Mesodermal cell (in vitro differentiated cells): ENCODE measurements at regions not wholly inside any gene's neighbourhood (a gene's known extent, or its start where the extent isn't known, plus 50 kb on each side); places are given as distances from the start of the nearest gene placed in this dataset.

ENCODE experiments used
- H3K27ac ChIP-seq: 2 replicates; pipeline ENCODE4 v1.7.0; 2013; ENCODE audit warnings: mild to moderate bottlenecking, low read depth, low read length, moderate library complexity; ENCODE audit not compliant: severe bottlenecking
- H3K36me3 ChIP-seq: 2 replicates; pipeline ENCODE4 v1.7.1; 2013; ENCODE audit warnings: mild to moderate bottlenecking, low read length, moderate library complexity; ENCODE audit not compliant: control insufficient read depth, insufficient read depth
- H3K4me1 ChIP-seq: one replicate; pipeline ENCODE4 v1.7.1; 2013; ENCODE audit warnings: mild to moderate bottlenecking, low read length; ENCODE audit not compliant: insufficient read depth, control insufficient read depth, poor library complexity, severe bottlenecking
- H3K4me3 ChIP-seq: 2 replicates; pipeline ENCODE4 v1.7.0; 2013; ENCODE audit warnings: low read length, control low read depth, mild to moderate bottlenecking; ENCODE audit not compliant: insufficient read depth, poor library complexity, severe bottlenecking; ENCODE audit errors: extremely low read depth
- H3K9me3 ChIP-seq: 2 replicates; pipeline ENCODE4 v1.7.1; 2013; ENCODE audit warnings: mild to moderate bottlenecking, low read length, moderate library complexity; ENCODE audit not compliant: control insufficient read depth
- WGBS, 2 experiments: methylation state at CpG; one replicate each; pipeline ENCODE4 v1.1.5; 2013; ENCODE audit warnings: missing lambda C conversion rate in 2 of 2; ENCODE audit not compliant: insufficient coverage in 2 of 2; 5-methylcytosine and 5-hydroxymethylcytosine counted together

- Histone ChIP-seq H3K4me1 (no peaks in the 10 kb centered on the region), H3K36me3 (no peaks in the 10 kb centered on the region), H3K4me3 (no peak overlapping the region), H3K27ac (no peak overlapping the region), H3K9me3 (no peaks in the 10 kb centered on the region)
- 61 to 75% methylated on average over 4 to 6 of the region's 8 CpGs for WGBS, 2 experiments
Observed at GRCh38 chr10:58094985-58095718, 172.5 kb downstream of the IPMK start.

GRCh38 chr10:58091886-58092285, 175.8 kb downstream of the IPMK start:
- no peaks in the 10 kb centered on the region for H3K9me3 ChIP-seq
- H3K27ac ChIP-seq = no peak overlapping the region
- no peak overlapping the region for H3K4me3 ChIP-seq
- H3K36me3 ChIP-seq = no peaks in the 10 kb centered on the region
- 100% methylated on average over 1 of the region's 3 CpGs for WGBS, 2 experiments
- H3K4me1 ChIP-seq = no peaks in the 10 kb centered on the region

- H3K4me3 ChIP-seq = no peak overlapping the region
- no peak overlapping the region for H3K27ac ChIP-seq
- no peaks in the 10 kb centered on the region for H3K9me3 ChIP-seq
- H3K4me1 ChIP-seq = no peaks in the 10 kb centered on the region
- WGBS, 2 experiments = no CpG with 5 or more reads among the region's 2 CpGs
- no peaks in the 10 kb centered on the region for H3K36me3 ChIP-seq
Observed at GRCh38 chr10:58089739-58090138, 178.0 kb downstream of the IPMK start.

GRCh38 chr10:58087896-58088295, 179.8 kb downstream of the IPMK start:
- H3K4me1 ChIP-seq = no peaks in the 10 kb centered on the region
- H3K36me3 ChIP-seq = no peaks in the 10 kb centered on the region
- no peak overlapping the region for H3K27ac ChIP-seq

GRCh38 chr10:58086763-58087150, 180.9 kb downstream of the IPMK start:
- Histone ChIP-seq H3K27ac (no peak overlapping the region), H3K36me3 (no peaks in the 10 kb centered on the region), H3K9me3 (no peaks in the 10 kb centered on the region), H3K4me3 (no peak overlapping the region), H3K4me1 (no peaks in the 10 kb centered on the region)
- 83 to 86% methylated on average over 1 of the region's 2 CpGs for WGBS, 2 experiments

More at GRCh38 chr10:58087896-58088295, 179.8 kb downstream of the IPMK start:
- Histone ChIP-seq H3K4me3 (no peak overlapping the region), H3K9me3 (no peaks in the 10 kb centered on the region)

GRCh38 chr10:58086144-58086762, 181.4 kb downstream of the IPMK start:
- no peak overlapping the region for H3K27ac ChIP-seq
- no peaks in the 10 kb centered on the region for H3K4me1 ChIP-seq
- 88 to 90% methylated on average over 1 of the region's 2 CpGs for WGBS, 2 experiments
- H3K36me3 ChIP-seq = no peaks in the 10 kb centered on the region
- no peaks in the 10 kb centered on the region for H3K9me3 ChIP-seq
- H3K4me3 ChIP-seq = no peak overlapping the region

GRCh38 chr10:58082248-58082647, 185.4 kb downstream of the IPMK start:
- Histone ChIP-seq H3K9me3 (no peaks in the 10 kb centered on the region), H3K36me3 (no peaks in the 10 kb centered on the region), H3K27ac (no peak overlapping the region), H3K4me1 (no peaks in the 10 kb centered on the region), H3K4me3 (no peak overlapping the region)
- 86 to 93% methylated on average over 1 to 2 of the region's 3 CpGs for WGBS, 2 experiments

GRCh38 chr10:58081353-58081752, 186.3 kb downstream of the IPMK start:
- no peak overlapping the region for H3K4me3 ChIP-seq
- no peaks in the 10 kb centered on the region for H3K36me3 ChIP-seq
- H3K4me1 ChIP-seq = no peaks in the 10 kb centered on the region
- 80% methylated on average over 1 of the region's 2 CpGs; no CpG with 5 or more reads in 1 of the 2 experiments for WGBS, 2 experiments
- H3K9me3 ChIP-seq = no peaks in the 10 kb centered on the region
- H3K27ac ChIP-seq = no peak overlapping the region

GRCh38 chr10:58079461-58079860, 188.2 kb downstream of the IPMK start:
- H3K27ac ChIP-seq = no peak overlapping the region
- H3K9me3 ChIP-seq = no peaks in the 10 kb centered on the region
- no peaks in the 10 kb centered on the region for H3K4me1 ChIP-seq
- no peak overlapping the region for H3K4me3 ChIP-seq
- H3K36me3 ChIP-seq = no peaks in the 10 kb centered on the region
- 90 to 100% methylated on average over 1 to 2 of the region's 2 CpGs for WGBS, 2 experiments

- H3K4me1 ChIP-seq = no peaks in the 10 kb centered on the region
- H3K27ac ChIP-seq = no peak overlapping the region
- H3K9me3 ChIP-seq = no peaks in the 10 kb centered on the region
- H3K4me3 ChIP-seq = no peak overlapping the region
- no peaks in the 10 kb centered on the region for H3K36me3 ChIP-seq
- WGBS, 2 experiments = 80% methylated on average over 1 of the region's 3 CpGs; no CpG with 5 or more reads in 1 of the 2 experiments
Observed at GRCh38 chr10:58072634-58073033, 195.1 kb downstream of the IPMK start.

GRCh38 chr10:58070956-58071355, 196.7 kb downstream of the IPMK start:
- Histone ChIP-seq H3K36me3 (no peaks in the 10 kb centered on the region), H3K4me1 (no peaks in the 10 kb centered on the region), H3K4me3 (no peak overlapping the region), H3K27ac (no peak overlapping the region), H3K9me3 (no peaks in the 10 kb centered on the region)
- 90 to 93% methylated on average over 5 of the region's 6 CpGs for WGBS, 2 experiments
